HL-60 (cell line): ENCODE measurements at regions not wholly inside any gene's neighbourhood (a gene's known extent, or its start where the extent isn't known, plus 50 kb on each side); places are given as distances from the start of the nearest gene placed in this dataset.

Experiments
- DNase-seq, 2 experiments: peaks; one replicate each; pipeline ENCODE4 v3.0.0-alpha.2; 2010 to 2020; ENCODE audit warnings: low read depth in 1 of 2, low spot score in 1 of 2
- H3K27ac ChIP-seq: fragments of 250-450 bp; sonication (Bioruptor Pico); replicated peaks from 2 replicates; pipeline ENCODE4 v1.5.1; 2020; ENCODE audit warnings: mild to moderate bottlenecking, moderate library complexity
- H3K27me3 ChIP-seq: fragments of 250-450 bp; sonication (Bioruptor Pico); 2 replicates; pipeline ENCODE4 v1.5.1; 2021; ENCODE audit warnings: mild to moderate bottlenecking, moderate library complexity; ENCODE audit not compliant: insufficient read depth, poor library complexity, severe bottlenecking
- H3K4me3 ChIP-seq: replicated peaks from 2 replicates; pipeline ENCODE4 v1.5.1; 2011; ENCODE audit warnings: mild to moderate bottlenecking, control low read depth, low read length; ENCODE audit not compliant: insufficient read depth
- CTCF ChIP-seq: IDR thresholded peaks from one replicate; pipeline ENCODE4 v1.5.1; 2011; ENCODE audit warnings: low read length, control low read depth, inconsistent platforms; ENCODE audit not compliant: insufficient read depth
- GABPA ChIP-seq: IDR thresholded peaks from 2 replicates; pipeline ENCODE4 v1.6.1; 2012; ENCODE audit warnings: low read depth
- POLR2AphosphoS5 ChIP-seq: IDR thresholded peaks from 2 replicates; pipeline ENCODE4 v1.6.1; 2012; ENCODE audit warnings: low read depth
- REST ChIP-seq: IDR thresholded peaks from 2 replicates; pipeline ENCODE4 v1.6.1; 2012; ENCODE audit warnings: low read depth; ENCODE audit not compliant: insufficient replicate concordance
- SPI1 ChIP-seq: IDR thresholded peaks from 2 replicates; pipeline ENCODE4 v1.6.1; 2012; ENCODE audit warnings: low read depth, mild to moderate bottlenecking, borderline replicate concordance

- H3K27ac ChIP-seq: no peak overlapping the region
- no peak for TF ChIP-seq POLR2AphosphoS5
- no peak for TF ChIP-seq GABPA
- TF ChIP-seq CTCF: no peak
- TF ChIP-seq REST: no peak
- no peak for TF ChIP-seq SPI1
- no peak overlapping the region for H3K4me3 ChIP-seq
- no peak for DNase-seq
- H3K27me3 ChIP-seq: no peaks in the 10 kb centered on the region
Observed at GRCh38 chr18:73839441-73839840, 308.2 kb downstream of the FBXO15 start.

DNA sequence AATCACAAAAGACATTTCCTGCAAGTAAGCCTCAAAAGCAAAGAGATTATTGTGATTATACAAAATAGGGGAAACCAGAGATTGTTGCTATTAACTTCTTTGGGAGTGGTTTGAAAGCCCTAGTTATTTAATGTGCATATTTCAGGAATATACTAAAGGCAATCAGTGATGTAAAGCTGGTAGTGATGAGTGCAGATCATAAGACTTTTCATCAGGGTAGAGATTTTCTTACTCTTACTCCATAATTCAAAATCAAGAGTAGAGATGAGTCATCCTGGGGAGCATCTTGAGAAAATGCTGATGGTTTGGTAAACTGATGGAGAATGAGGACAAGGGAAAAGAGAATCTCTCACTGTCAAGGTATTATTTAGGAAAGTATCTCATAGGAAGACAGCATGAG is 309.5 kb downstream of the FBXO15 start:
- no peak for DNase-seq
- Histone ChIP-seq H3K27ac (no peak overlapping the region), H3K27me3 (no peaks in the 10 kb centered on the region), H3K4me3 (no peak overlapping the region)
- no peak for TF ChIP-seq REST

DNA sequence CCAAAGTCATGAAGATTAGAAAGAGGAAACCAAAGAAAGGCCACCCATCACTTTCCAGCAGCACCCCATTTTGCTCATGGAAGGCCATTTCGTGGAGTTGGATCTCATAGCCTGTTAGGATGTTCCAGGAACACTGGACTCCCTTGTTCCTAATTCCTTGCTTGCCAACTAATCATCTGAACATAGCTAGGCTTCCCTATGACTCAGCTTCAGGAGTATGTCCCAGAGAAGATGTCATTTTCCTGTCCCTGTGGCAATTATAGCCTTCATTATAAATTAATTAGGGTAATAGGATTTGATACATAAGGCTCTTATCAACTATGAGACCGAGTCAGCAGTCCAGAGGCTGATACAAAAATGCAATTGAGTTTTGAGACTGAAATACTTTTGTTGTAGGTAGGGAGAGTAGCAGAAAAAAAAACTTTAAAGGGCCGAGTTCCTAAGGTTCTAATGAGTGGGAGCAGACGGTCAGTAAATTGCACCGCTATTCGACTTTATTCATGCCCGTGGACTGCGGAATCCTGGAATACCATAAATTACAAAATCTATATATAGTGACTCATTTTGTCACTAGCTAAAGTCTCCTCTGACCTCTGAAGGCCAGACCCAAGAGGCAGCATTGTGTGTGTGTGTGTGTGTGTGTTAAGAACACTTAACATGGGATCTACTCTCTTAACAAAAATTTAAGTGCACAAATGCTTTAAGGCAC is 311.8 kb downstream of the FBXO15 start:
- Histone ChIP-seq H3K27me3 (no peaks in the 10 kb centered on the region), H3K27ac (no peak overlapping the region), H3K4me3 (no peak overlapping the region)
- no peak for DNase-seq
- TF ChIP-seq GABPA (no peak), SPI1 (no peak), CTCF (no peak)

GRCh38 chr18:73835039-73835438 is 312.6 kb downstream of the FBXO15 start:
- no peak overlapping the region for H3K27ac ChIP-seq
- no peak for DNase-seq
- H3K27me3 ChIP-seq: no peaks in the 10 kb centered on the region
- H3K4me3 ChIP-seq: no peak overlapping the region
- TF ChIP-seq REST: no peak
- TF ChIP-seq CTCF: no peak
- TF ChIP-seq SPI1: no peak
- TF ChIP-seq GABPA: no peak
- no peak for TF ChIP-seq POLR2AphosphoS5
